GM21390 (cell line): ENCODE measurements at regions not wholly inside any gene's neighbourhood (a gene's known extent, or its start where the extent isn't known, plus 50 kb on each side); places are given as distances from the start of the nearest gene placed in this dataset.
"Not testable (repeated sequence)": the region's sequence is repeated elsewhere in the genome, so short reads cannot be mapped to it uniquely, and the experiment has no call there.

Source experiments
- ATAC-seq: cut with Tn5 transposase; IDR thresholded peaks from one replicate; pipeline ENCODE4 v1.9.1; 2021; ENCODE audit not compliant: unreplicated experiment

- no peak for ATAC-seq
These were observed 179.3 kb upstream of the FAT3 start for GRCh38 chr11:92045301-92045700.

GRCh38 chr11:92035488-92035887 is 189.1 kb upstream of the FAT3 start:
- no peak for ATAC-seq

GRCh38 chr11:92027136-92027535 is 197.5 kb upstream of the FAT3 start:
- ATAC-seq, result not testable (repeated sequence)

GRCh38 chr11:92026664-92027063 is 198.0 kb upstream of the FAT3 start:
- no peak for ATAC-seq

- no peak for ATAC-seq
These were observed 199.8 kb upstream of the FAT3 start for GRCh38 chr11:92024788-92025187.

GRCh38 chr11:92022499-92022898 is 202.1 kb upstream of the FAT3 start:
- ATAC-seq, result no peak

GRCh38 chr11:92018332-92018731 is 206.3 kb upstream of the FAT3 start:
- ATAC-seq, result no peak

- ATAC-seq, result no peak
These were observed 216.4 kb upstream of the FAT3 start for GRCh38 chr11:92008249-92008648.

- no peak for ATAC-seq
These were observed 222.1 kb upstream of the FAT3 start for GRCh38 chr11:92002568-92002967.

- no peak for ATAC-seq
These were observed 226.1 kb upstream of the FAT3 start for GRCh38 chr11:91998481-91998880.

- no peak for ATAC-seq
These were observed 227.4 kb upstream of the FAT3 start for GRCh38 chr11:91997226-91997625.

GRCh38 chr11:91996526-91996925 is 228.1 kb upstream of the FAT3 start:
- no peak for ATAC-seq

- ATAC-seq, result not testable (repeated sequence)
These were observed 236.2 kb upstream of the FAT3 start for GRCh38 chr11:91988443-91988842.

- ATAC-seq, result no peak
These were observed 238.4 kb upstream of the FAT3 start for GRCh38 chr11:91986218-91986617.

- no peak for ATAC-seq
These were observed 240.5 kb upstream of the FAT3 start for GRCh38 chr11:91984033-91984584.

GRCh38 chr11:91981995-91982394 is 242.6 kb upstream of the FAT3 start:
- ATAC-seq, result no peak

GRCh38 chr11:91979775-91980174 is 244.8 kb upstream of the FAT3 start:
- ATAC-seq, result no peak

- ATAC-seq, result no peak
These were observed 245.9 kb upstream of the FAT3 start for GRCh38 chr11:91978747-91979146.

- ATAC-seq, result no peak
These were observed 251.9 kb upstream of the FAT3 start for GRCh38 chr11:91972665-91973266.

GRCh38 chr11:91970624-91971023 is 254.0 kb upstream of the FAT3 start:
- no peak for ATAC-seq

GRCh38 chr11:91969486-91969885 is 255.1 kb upstream of the FAT3 start:
- ATAC-seq, result no peak

GRCh38 chr11:91967691-91968045 is 256.9 kb upstream of the FAT3 start:
- no peak for ATAC-seq

- no peak for ATAC-seq
These were observed 257.5 kb upstream of the FAT3 start for GRCh38 chr11:91967026-91967690.
